ENCODE measurements at regions not wholly inside any gene's neighbourhood (a gene's known extent, or its start where the extent isn't known, plus 50 kb on each side); places are given as distances from the start of the nearest gene placed in this dataset.
"Not testable (repeated sequence)": the region's sequence is repeated elsewhere in the genome, so short reads cannot be mapped to it uniquely, and the experiment has no call there.

DNA sequence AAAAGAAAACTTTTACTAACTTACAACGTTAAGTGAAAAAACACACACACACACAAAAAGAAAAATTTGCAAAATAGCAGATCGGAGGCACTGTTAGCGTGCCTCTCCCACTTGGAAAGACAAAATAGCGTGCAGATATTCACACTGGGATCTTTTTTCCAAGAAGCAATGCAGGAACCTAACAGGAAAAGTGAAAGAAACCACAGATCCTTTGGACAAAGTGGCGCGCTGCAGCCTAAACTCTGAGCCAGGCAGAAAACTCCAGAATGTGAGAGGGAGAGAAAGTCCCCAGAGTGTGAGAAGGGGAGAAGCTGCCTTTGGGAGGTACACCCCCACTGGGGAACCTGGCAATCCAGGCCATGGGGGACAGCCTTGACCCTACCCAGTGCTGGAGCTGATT, 70.7 kb upstream of the SERPINE2 start:
- no peak for DNase-seq

DNA sequence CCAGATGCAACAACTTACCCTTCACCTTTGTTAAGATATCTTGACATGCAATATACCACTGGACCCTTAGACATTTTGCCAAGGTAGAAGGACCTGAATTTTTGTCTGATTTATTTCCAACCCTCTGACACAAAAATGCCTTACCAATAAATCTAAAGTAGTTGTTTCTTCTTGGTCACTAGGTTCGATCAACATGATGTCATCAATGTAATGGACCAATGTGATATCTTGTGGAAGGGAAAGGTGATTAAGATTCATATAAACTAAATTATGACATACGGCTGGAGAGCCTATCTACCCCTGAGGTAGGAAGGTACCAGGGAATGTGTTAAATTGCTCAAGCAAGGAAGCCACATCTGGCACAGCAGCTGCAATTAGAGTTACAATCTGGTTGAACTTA, 67.7 kb upstream of the SERPINE2 start:
- no peak for DNase-seq

DNA sequence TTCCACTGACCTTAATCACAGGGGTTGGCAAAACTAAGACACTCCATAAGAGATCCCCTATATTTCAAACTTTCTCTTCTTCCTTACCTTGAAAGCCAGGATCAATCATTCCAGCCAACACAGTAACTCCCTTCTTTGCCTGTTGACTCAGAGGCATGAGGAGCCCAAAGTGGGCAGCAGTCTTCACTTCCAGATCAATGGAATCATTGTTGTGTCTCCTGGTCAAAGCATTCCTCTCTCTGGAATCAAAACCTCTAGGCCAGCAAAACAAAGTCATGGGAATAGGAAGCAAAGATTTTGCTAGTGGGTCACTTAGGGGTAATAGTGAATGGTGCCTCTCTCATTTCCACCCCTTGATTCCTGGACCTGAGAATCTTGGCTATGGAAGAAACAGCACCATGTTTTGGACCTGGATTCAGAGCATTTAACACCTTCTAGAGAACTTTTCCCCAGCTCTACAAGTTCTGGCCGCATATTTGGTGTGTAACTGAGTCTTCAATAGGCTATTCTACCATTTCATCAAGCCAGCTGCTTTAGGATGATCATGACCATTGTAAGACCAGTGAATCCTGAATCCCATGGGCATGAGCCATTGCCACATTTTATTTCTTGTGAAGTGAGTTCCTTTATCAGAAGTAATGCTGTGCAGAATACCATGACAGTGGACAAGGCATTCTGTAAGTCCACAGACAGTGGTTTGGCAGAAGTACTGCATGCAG, 65.7 kb upstream of the SERPINE2 start:
- DNase-seq: no peak

DNA sequence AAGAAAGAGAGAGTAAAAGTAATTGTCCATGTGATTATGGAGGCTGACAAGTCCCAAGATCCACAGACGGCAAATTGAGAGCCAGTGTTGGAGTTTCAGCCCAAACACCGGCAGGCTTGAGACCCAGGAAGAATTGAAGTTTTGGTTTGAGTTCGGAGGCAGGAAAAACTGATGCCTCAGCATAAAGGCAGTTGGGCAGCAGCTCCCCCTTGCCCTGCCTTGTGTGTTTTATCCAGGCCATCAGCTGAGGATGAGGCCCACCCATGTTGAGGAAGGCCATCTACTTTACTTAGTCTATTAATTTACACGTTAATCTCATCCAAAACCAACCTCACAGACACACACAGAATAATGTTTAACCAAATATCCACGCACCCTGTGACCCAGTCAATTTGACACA, 64.6 kb upstream of the SERPINE2 start:
- DNase-seq: no peak

DNA sequence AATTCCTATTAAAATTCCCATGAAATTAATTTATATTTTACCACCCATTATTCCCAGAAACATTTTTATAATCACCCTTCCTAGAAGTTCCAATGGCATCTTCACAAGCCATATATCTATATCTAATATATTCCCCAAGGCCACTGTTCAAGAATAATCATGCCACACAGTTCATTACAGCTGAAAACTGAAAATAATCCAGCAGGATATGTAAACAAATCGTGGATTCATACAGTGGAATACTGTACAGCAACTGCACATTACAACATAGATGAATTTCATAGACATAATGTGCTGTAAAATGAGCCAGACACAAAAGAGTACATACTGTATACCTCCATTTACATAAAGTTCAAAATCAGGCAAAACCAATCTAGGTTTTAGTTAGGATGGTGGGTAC, 63.9 kb upstream of the SERPINE2 start:
- no peak for DNase-seq

DNA sequence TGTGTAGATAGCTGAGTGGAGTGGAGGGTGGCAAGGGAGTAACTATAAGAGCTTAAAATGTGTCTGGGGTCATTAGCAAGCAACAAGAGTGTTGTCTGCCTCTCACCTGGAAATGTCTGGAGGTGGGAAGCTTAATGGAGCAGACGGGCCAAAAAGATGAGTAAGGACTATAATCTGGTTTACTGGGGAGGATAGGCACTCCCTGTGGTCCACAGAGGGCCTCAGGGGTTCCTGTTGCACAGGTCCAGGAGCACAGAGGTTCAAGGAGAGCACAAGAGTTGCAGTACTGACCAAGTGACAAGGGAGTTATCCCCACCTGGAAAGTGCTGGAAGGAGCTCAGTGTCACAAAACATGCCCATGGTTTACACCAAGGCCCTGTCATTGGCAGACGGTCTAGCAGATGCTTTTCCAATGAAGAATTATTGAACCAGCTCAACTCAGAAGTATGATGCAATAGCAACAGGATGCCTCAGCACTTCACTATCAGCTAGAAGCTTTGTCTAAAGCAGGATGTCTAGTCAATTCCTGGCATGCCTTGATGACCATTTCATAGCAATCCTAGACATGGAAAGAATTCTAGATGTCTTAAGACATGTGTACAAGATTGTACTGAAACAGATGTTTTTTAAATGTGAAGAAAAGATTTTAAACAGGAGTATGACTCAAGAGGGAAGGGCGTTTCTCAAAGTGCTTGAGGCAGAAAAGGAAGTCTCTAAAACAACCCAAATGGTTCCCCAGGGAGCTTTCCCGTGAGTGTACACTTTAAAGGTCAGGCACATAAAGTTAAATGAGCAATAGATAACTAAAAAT, 62.9 kb upstream of the SERPINE2 start:
- DNase-seq: no peak

DNA sequence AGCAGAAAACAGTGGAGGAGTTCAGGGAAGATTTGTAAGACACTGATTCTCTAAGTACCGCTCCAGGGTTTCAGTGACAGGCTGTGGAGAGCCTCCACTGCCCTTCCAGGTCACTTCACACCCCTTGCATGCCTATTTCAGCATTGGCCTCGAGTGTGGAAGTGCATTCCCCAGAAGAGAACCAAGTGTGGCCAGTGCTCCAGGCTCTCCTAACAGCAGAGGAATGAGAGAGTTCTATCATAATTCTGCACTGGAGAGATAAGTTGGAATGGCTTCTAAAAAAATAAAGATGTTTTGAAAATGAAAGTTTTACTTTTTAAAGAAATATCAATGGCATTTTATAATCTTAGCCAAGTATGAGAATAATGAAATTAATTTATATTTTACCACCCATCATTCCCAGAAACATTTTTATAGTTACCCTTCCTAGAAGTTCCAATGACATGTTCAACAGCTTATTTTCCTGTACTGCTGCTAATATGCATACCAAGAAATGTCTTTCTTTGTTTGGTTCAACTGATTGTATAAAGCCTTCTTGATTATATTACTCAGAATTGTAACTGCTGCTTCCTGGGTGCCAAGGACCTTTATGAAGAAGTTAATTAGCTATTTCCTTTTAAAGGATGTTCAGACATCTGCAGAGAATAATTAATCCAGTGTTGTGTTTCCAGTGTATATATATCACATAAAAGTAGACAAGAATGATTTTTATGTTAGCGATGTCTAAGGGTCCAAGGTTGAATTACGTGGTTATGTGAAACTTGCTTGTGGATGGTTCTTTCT, 61.0 kb upstream of the SERPINE2 start:
- no peak for DNase-seq

DNA sequence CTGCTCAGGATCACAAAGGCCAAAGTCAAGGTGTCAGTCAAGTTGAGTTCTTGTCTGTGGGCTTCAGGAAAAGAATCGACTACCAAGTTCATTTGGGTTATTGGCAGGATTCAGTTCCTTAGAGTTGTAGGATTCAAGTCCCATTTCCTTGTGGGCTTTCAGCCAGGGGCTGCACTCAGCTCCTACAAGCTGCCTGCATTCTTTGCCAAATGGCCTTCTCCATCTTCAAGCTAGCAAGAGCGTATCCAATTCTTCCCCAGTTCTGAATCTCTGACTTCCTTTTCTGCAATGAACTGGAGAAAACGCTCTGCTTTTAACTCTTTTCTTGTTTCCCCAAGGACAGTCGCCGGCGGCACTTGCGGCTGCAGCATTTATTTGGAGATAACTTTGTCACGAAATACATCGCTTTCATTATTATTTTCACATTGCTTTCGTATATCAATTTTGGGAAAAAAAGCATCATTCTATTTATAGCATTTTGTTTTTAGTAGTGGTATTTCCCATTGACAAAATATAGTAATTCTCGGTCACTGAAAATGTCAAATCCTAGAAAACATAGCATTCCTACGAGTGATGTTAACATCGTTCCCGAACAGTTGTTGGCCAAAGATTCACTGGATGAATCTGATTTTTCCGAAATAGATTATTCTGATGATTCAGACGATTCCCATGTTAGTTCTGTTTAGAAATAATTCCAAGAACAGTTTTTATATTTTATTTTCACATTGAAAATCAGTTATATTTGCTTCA, 59.6 kb upstream of the SERPINE2 start:
- no peak for DNase-seq

DNA sequence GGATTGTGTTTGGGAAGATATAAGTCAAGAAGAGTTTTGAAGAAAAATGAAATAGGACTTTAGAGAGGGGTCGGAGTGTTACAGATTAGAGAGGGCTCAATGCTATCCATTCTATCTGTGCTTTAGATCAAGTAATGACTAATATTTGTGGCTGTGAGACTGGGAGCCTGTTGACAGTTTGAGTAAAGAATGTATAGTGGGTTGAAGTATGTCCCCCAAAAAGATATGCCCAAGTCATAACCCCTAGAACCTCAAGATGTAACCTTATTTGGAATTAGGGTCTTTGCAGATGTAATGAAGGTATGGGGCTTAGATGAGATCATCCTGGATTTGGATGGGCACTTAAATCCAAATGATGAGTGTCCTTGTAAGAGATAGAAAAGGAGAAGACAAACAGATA, 55.3 kb upstream of the SERPINE2 start:
- no peak for DNase-seq

DNA sequence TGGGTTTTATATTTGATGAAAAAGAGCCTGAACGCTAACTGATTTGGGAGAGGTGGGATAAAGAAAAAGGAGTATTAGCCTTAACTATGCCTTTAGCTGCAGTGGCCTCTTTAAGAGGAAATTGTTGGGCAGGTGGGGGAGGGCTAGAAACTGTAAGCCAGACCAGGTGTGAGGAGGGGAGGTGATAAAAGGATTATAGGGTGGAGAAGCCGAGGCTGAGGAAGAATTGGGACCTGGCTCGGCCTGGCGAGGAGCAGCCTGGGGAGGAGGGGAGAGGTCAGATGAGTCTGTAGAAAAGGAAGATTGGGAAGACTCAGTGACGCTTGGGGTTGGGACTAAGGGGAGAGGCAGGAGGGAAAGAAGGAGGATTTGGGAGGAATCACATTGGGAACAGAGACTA, 52.6 kb upstream of the SERPINE2 start:
- not testable (repeated sequence) for DNase-seq

DNA sequence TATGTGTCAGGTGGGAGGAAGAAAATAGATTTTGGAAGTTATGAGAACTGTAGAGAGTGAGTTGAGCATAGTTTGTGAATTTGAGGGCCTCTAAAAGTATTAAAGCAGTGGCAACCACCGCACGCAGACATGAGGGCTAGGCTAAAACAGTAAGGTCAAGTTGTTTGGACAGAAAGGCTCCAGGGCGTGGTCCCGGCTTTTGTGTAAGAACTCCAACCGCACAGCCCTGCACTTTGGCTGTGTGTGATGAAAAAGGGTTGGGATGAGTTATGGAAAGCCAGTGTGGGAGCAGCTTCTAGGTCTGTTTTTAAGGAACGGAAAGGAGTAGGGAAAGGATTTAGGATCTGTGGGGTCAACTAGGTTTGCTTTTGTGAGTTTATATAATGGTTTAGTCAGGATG, 50.5 kb upstream of the SERPINE2 start:
- not testable (repeated sequence) for DNase-seq

Data from right kidney (tissue), 1 donor.